Glutamatergic neuron (in vitro differentiated cells): ENCODE measurements at regions not wholly inside any gene's neighbourhood (a gene's known extent, or its start where the extent isn't known, plus 50 kb on each side); places are given as distances from the start of the nearest gene placed in this dataset.

Experiments used
- DNase-seq: peaks from one replicate; pipeline ENCODE4 v3.0.0; 2022
- H3K27ac Mint-ChIP-seq: one replicate; pipeline ENCODE4 v1.8.0; 2020; ENCODE audit warnings: mild to moderate bottlenecking, mixed read lengths, inconsistent platforms; ENCODE audit not compliant: unreplicated experiment
- H3K27me3 Mint-ChIP-seq: one replicate; pipeline ENCODE4 v1.8.0; 2020; ENCODE audit warnings: mild to moderate bottlenecking, moderate library complexity, mixed read lengths, inconsistent platforms; ENCODE audit not compliant: unreplicated experiment
- H3K36me3 Mint-ChIP-seq: one replicate; pipeline ENCODE4 v1.8.0; 2020; ENCODE audit warnings: mild to moderate bottlenecking, mixed read lengths, inconsistent platforms; ENCODE audit not compliant: unreplicated experiment
- H3K4me1 Mint-ChIP-seq: one replicate; pipeline ENCODE4 v1.8.0; 2020; ENCODE audit warnings: mild to moderate bottlenecking, low read depth, mixed read lengths, inconsistent platforms; ENCODE audit not compliant: unreplicated experiment
- H3K4me3 Mint-ChIP-seq: one replicate; pipeline ENCODE4 v1.8.0; 2020; ENCODE audit warnings: mild to moderate bottlenecking, mixed read lengths, inconsistent platforms; ENCODE audit not compliant: unreplicated experiment
- H3K9me3 Mint-ChIP-seq: one replicate; pipeline ENCODE4 v1.8.0; 2020; ENCODE audit warnings: mild to moderate bottlenecking, moderate library complexity, mixed read lengths, inconsistent platforms; ENCODE audit not compliant: unreplicated experiment
- CTCF ChIP-seq: fragments of 200-600 bp; sonication (generic); IDR thresholded peaks from one replicate; pipeline ENCODE4 v1.5.0; 2021; ENCODE audit not compliant: partially characterized antibody, unreplicated experiment

- H3K27me3 Mint-ChIP-seq: peaks cover 3% of the 10 kb centered on the region
- H3K9me3 Mint-ChIP-seq: no peaks in the 10 kb centered on the region
- H3K27ac Mint-ChIP-seq: no peak overlapping the region
- peaks cover 6% of the 10 kb centered on the region for H3K36me3 Mint-ChIP-seq
- peaks cover 5% of the 10 kb centered on the region for H3K4me1 Mint-ChIP-seq
- no peak for TF ChIP-seq CTCF
- no peak for DNase-seq
- peak overlapping the region; percentile 23 for H3K4me3 Mint-ChIP-seq
Measured at GRCh38 chr7:1305873-1306272, 73.2 kb downstream of the UNCX start.

GRCh38 chr7:1307828-1308227 is 75.2 kb downstream of the UNCX start:
- Mint-ChIP-seq H3K27me3 (peaks cover 3% of the 10 kb centered on the region), H3K4me1 (peaks cover 3% of the 10 kb centered on the region), H3K27ac (no peak overlapping the region), H3K9me3 (no peaks in the 10 kb centered on the region), H3K4me3 (no peak overlapping the region), H3K36me3 (peaks cover 6% of the 10 kb centered on the region)
- no peak for TF ChIP-seq CTCF
- DNase-seq: no peak

GRCh38 chr7:1309290-1309689 is 76.6 kb downstream of the UNCX start:
- TF ChIP-seq CTCF: no peak
- H3K4me3 Mint-ChIP-seq: no peak overlapping the region
- no peaks in the 10 kb centered on the region for H3K27me3 Mint-ChIP-seq
- peaks cover 6% of the 10 kb centered on the region for H3K36me3 Mint-ChIP-seq
- no peak overlapping the region for H3K27ac Mint-ChIP-seq
- no peak for DNase-seq
- no peaks in the 10 kb centered on the region for H3K9me3 Mint-ChIP-seq
- peaks cover 3% of the 10 kb centered on the region for H3K4me1 Mint-ChIP-seq

- Mint-ChIP-seq H3K9me3 (no peaks in the 10 kb centered on the region), H3K4me3 (no peak overlapping the region), H3K4me1 (peaks cover 3% of the 10 kb centered on the region), H3K27ac (no peak overlapping the region), H3K27me3 (no peaks in the 10 kb centered on the region), H3K36me3 (peaks cover 6% of the 10 kb centered on the region)
- no peak for DNase-seq
- no peak for TF ChIP-seq CTCF
Measured at GRCh38 chr7:1309996-1310395, 77.3 kb downstream of the UNCX start.

- no peaks in the 10 kb centered on the region for H3K9me3 Mint-ChIP-seq
- H3K4me1 Mint-ChIP-seq: peaks cover 5% of the 10 kb centered on the region
- peak overlapping the region; percentile 15 for H3K4me3 Mint-ChIP-seq
- H3K27me3 Mint-ChIP-seq: no peaks in the 10 kb centered on the region
- peaks cover 6% of the 10 kb centered on the region for H3K36me3 Mint-ChIP-seq
- H3K27ac Mint-ChIP-seq: no peak overlapping the region
- TF ChIP-seq CTCF: no peak
- DNase-seq: no peak
Measured at GRCh38 chr7:1310936-1311335, 78.3 kb downstream of the UNCX start.
